Hepatocyte (in vitro differentiated cells): ENCODE measurements at regions not wholly inside any gene's neighbourhood (a gene's known extent, or its start where the extent isn't known, plus 50 kb on each side); places are given as distances from the start of the nearest gene placed in this dataset.

Source experiments
- DNase-seq: peaks from one replicate; pipeline ENCODE4 v3.0.0-alpha.2; 2016; ENCODE audit warnings: low spot score
- H2AFZ ChIP-seq: fragments of 200-600 bp; sonication (generic); 2 replicates; pipeline ENCODE4 v1.6.0; 2016; ENCODE audit warnings: antibody characterized with exemption, mild to moderate bottlenecking
- H3K27ac ChIP-seq: fragments of 200-600 bp; sonication (generic); 2 replicates; pipeline ENCODE4 v1.5.1; 2016; ENCODE audit warnings: mild to moderate bottlenecking
- H3K27me3 ChIP-seq: fragments of 200-600 bp; sonication (generic); 2 replicates; pipeline ENCODE4 v1.6.1; 2016
- H3K36me3 ChIP-seq: fragments of 200-600 bp; sonication (generic); replicated peaks from 2 replicates; pipeline ENCODE4 v1.5.1; 2016; ENCODE audit warnings: low read depth; ENCODE audit not compliant: insufficient read depth
- H3K4me1 ChIP-seq: fragments of 200-600 bp; sonication (generic); 2 replicates; pipeline ENCODE4 v1.5.1; 2016; ENCODE audit warnings: mild to moderate bottlenecking, moderate library complexity; ENCODE audit not compliant: insufficient read depth
- H3K4me2 ChIP-seq: fragments of 200-600 bp; sonication (generic); 2 replicates; pipeline ENCODE4 v1.6.0; 2016
- H3K4me3 ChIP-seq: fragments of 200-600 bp; sonication (generic); 2 replicates; pipeline ENCODE4 v1.5.1; 2016; ENCODE audit warnings: mild to moderate bottlenecking
- H3K79me2 ChIP-seq: fragments of 200-600 bp; sonication (generic); 2 replicates; pipeline ENCODE4 v1.6.0; 2017; ENCODE audit warnings: mild to moderate bottlenecking
- H3K9me2 ChIP-seq: fragments of 200-600 bp; sonication (generic); replicated peaks from 2 replicates; pipeline ENCODE4 v1.6.0; 2017; ENCODE audit warnings: mild to moderate bottlenecking; ENCODE audit not compliant: insufficient read depth
- H3K9me3 ChIP-seq: fragments of 200-600 bp; sonication (generic); 2 replicates; pipeline ENCODE4 v1.5.1; 2016; ENCODE audit warnings: low read depth, mild to moderate bottlenecking
- H4K20me1 ChIP-seq: fragments of 200-600 bp; sonication (generic); 2 replicates; pipeline ENCODE4 v1.6.0; 2016; ENCODE audit warnings: mild to moderate bottlenecking; ENCODE audit not compliant: insufficient read depth, poor library complexity, severe bottlenecking
- EZH2 ChIP-seq: fragments of 200-600 bp; sonication (generic); IDR thresholded peaks from 2 replicates; pipeline ENCODE4 v1.6.1; 2016; ENCODE audit warnings: antibody characterized with exemption, mild to moderate bottlenecking, borderline replicate concordance
- EZH2phosphoT487 ChIP-seq: fragments of 200-600 bp; sonication (generic); IDR thresholded peaks from one replicate; pipeline ENCODE4 v1.6.1; 2018; ENCODE audit warnings: antibody characterized with exemption, mild to moderate bottlenecking, low read depth, moderate library complexity; ENCODE audit not compliant: unreplicated experiment, severe bottlenecking
- WGBS: methylation state at CpG from one replicate; pipeline ENCODE4 v1.1.6; 2016; ENCODE audit warnings: low lambda C conversion rate; ENCODE audit errors: missing lambda C conversion rate; 5-methylcytosine and 5-hydroxymethylcytosine counted together
- TF ChIP-seq, protein P1 (sequence below): fragments of 200-600 bp; sonication (generic); IDR thresholded peaks from 2 replicates; pipeline ENCODE4 v1.5.1; 2016; ENCODE audit warnings: antibody characterized with exemption, mild to moderate bottlenecking; ENCODE audit not compliant: poor library complexity

GRCh38 chr17:77535435-77535834 is 394.7 kb downstream of the SEC14L1 start:
- no peak overlapping the region for H3K4me3 ChIP-seq
- H3K9me2 ChIP-seq = no peaks in the 10 kb centered on the region
- DNase-seq = peak; percentile 2
- no peaks in the 10 kb centered on the region for H3K4me1 ChIP-seq
- no peak overlapping the region for H3K4me2 ChIP-seq
- no peaks in the 10 kb centered on the region for H3K79me2 ChIP-seq
- H3K27me3 ChIP-seq = peaks cover 5% of the 10 kb centered on the region
- H2AFZ ChIP-seq = no peak overlapping the region
- TF ChIP-seq, protein P1, sequence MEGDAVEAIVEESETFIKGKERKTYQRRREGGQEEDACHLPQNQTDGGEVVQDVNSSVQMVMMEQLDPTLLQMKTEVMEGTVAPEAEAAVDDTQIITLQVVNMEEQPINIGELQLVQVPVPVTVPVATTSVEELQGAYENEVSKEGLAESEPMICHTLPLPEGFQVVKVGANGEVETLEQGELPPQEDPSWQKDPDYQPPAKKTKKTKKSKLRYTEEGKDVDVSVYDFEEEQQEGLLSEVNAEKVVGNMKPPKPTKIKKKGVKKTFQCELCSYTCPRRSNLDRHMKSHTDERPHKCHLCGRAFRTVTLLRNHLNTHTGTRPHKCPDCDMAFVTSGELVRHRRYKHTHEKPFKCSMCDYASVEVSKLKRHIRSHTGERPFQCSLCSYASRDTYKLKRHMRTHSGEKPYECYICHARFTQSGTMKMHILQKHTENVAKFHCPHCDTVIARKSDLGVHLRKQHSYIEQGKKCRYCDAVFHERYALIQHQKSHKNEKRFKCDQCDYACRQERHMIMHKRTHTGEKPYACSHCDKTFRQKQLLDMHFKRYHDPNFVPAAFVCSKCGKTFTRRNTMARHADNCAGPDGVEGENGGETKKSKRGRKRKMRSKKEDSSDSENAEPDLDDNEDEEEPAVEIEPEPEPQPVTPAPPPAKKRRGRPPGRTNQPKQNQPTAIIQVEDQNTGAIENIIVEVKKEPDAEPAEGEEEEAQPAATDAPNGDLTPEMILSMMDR = no peak
- TF ChIP-seq EZH2phosphoT487 (no peak), EZH2 (no peak)
- no peaks in the 10 kb centered on the region for H3K9me3 ChIP-seq
- H4K20me1 ChIP-seq = no peaks in the 10 kb centered on the region
- 79% methylated on average over 10 of the region's 10 CpGs for WGBS
- no peak overlapping the region for H3K27ac ChIP-seq
- no peaks in the 10 kb centered on the region for H3K36me3 ChIP-seq

DNA sequence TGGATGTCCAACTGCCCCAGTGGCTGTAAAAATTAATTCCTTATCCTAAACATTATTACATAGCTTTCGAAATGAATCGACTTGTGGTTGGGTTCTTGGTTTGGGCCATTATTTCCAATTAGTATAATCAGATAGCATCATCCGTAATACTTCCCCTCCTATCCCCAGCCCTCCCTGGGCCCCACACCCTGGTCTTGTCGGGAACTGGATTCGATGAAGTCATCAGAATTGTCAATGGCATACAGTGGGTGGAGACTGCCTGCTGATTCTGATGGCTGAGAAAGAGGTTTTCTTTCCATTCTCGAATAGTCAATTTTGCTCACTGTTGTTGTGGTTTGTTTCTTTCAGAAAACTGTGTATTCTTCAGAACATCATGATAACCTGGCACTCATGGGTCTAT is 395.1 kb downstream of the SEC14L1 start:
- DNase-seq = no peak
- Histone ChIP-seq H3K9me3 (no peaks in the 10 kb centered on the region), H3K27ac (no peak overlapping the region), H2AFZ (no peak overlapping the region), H3K4me1 (no peaks in the 10 kb centered on the region), H4K20me1 (no peaks in the 10 kb centered on the region), H3K79me2 (no peaks in the 10 kb centered on the region), H3K36me3 (no peaks in the 10 kb centered on the region), H3K27me3 (peaks cover under 1% of the 10 kb centered on the region), H3K4me2 (no peak overlapping the region), H3K9me2 (no peaks in the 10 kb centered on the region), H3K4me3 (no peak overlapping the region)
- TF ChIP-seq, protein P1 = no peak
- TF ChIP-seq EZH2 (no peak), EZH2phosphoT487 (no peak)
- WGBS = 76% methylated on average over 6 of the region's 6 CpGs

DNA sequence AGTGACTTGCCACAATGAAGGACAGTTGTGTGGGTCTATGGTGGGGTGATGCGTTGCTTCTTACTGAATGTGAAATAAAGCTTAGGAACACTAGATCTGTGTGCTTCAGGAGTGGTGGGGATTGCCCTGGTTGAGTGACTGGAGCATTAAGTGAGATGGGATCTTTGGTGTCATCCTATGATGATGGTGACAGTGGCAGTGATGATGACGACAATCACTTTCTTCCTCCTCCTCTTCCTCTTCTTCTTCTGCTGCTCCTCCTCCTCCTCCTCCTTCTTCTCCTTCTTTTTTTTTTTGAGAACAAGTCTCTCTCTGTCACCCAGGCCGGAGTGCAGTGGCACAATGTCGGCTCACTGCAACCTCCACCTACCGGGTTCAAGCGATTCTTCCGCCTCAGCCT is 396.8 kb downstream of the SEC14L1 start:
- H4K20me1 ChIP-seq = no peaks in the 10 kb centered on the region
- no peaks in the 10 kb centered on the region for H3K27me3 ChIP-seq
- no peaks in the 10 kb centered on the region for H3K9me3 ChIP-seq
- no peak overlapping the region for H3K4me2 ChIP-seq
- TF ChIP-seq EZH2 = no peak
- TF ChIP-seq, protein P1 = no peak
- TF ChIP-seq EZH2phosphoT487 = no peak
- no peaks in the 10 kb centered on the region for H3K36me3 ChIP-seq
- H3K4me3 ChIP-seq = no peak overlapping the region
- H2AFZ ChIP-seq = no peak overlapping the region
- no peak overlapping the region for H3K27ac ChIP-seq
- peaks cover 6% of the 10 kb centered on the region for H3K4me1 ChIP-seq
- WGBS = 93% methylated on average over 7 of the region's 7 CpGs
- H3K79me2 ChIP-seq = no peaks in the 10 kb centered on the region
- H3K9me2 ChIP-seq = no peaks in the 10 kb centered on the region
- DNase-seq = no peak

DNA sequence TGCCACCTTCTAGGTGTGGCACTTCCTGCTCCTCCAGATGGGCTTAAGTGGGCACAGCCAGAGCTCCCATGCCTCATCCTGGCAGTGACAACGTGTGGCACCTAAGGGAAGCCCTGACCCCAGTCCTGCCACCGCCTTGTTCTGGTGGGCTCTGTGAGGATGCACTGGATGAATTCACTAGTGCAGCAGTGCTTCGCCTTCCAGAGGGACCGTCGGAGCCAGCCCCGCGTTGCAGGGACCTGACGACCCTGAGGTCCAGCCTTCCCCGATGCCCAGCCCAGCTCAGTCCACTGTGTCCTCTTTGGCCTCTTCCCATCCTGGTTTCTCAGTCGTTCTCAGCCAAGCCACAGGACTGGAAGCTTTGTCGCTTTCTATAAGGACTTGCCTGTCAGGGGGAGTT is 399.8 kb downstream of the SEC14L1 start:
- Histone ChIP-seq H4K20me1 (no peaks in the 10 kb centered on the region), H3K27ac (no peak overlapping the region), H3K79me2 (no peaks in the 10 kb centered on the region), H3K27me3 (no peaks in the 10 kb centered on the region), H3K36me3 (no peaks in the 10 kb centered on the region), H3K4me1 (peaks cover 13% of the 10 kb centered on the region), H3K4me3 (no peak overlapping the region), H2AFZ (no peak overlapping the region), H3K9me3 (no peaks in the 10 kb centered on the region), H3K9me2 (no peaks in the 10 kb centered on the region), H3K4me2 (no peak overlapping the region)
- DNase-seq = no peak
- 86% methylated on average over 11 of the region's 11 CpGs for WGBS
- TF ChIP-seq, protein P1 = no peak
- TF ChIP-seq EZH2 (no peak), EZH2phosphoT487 (no peak)
